ENCODE measurements at regions not wholly inside any gene's neighbourhood (a gene's known extent, or its start where the extent isn't known, plus 50 kb on each side); places are given as distances from the start of the nearest gene placed in this dataset.

DNA sequence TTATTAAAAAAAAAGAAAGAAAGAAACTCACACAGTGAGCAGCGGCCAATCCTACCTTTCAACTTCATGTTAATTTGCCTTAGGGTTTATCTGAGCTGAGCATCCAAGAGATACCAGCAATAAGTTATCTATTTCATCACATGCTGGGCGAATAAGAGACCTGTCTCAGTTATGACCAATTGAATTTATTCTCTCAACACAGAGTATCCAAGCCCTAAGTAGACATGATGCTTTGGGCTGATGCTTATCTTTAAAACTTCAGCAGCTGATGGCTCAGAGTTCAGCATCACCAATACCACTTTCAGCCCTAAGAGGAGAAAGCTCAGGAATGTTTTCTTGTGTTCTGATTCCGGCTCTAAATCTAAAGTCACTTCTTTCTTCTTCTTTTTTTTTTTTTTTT, 489.0 kb upstream of the ZFHX3 start:
- no peak for TF ChIP-seq POLR2A (IDR thresholded peaks at IDR 0.05)
- TF ChIP-seq CTCF (IDR thresholded peaks at IDR 0.05): no peak
- TF ChIP-seq EP300 (IDR thresholded peaks at IDR 0.05): no peak
- TF ChIP-seq POLR2AphosphoS5 (IDR thresholded peaks at IDR 0.05): no peak
- H3K4me1 ChIP-seq: no peaks in the 10 kb centered on the region
- no peak overlapping the region for H3K27ac ChIP-seq
- H3K36me3 ChIP-seq: no peaks in the 10 kb centered on the region
- H3K27me3 ChIP-seq: peaks cover 3% of the 10 kb centered on the region
- no peak overlapping the region for H3K4me3 ChIP-seq
- WGBS: 77% methylated on average over 3 of the region's 3 CpGs
- DNase-seq (ENCODE audit: low spot score in 2 of 2): no peak
- no peaks in the 10 kb centered on the region for H3K9me3 ChIP-seq

GRCh38 chr16:73531021-73531420, 483.1 kb upstream of the ZFHX3 start:
- H3K27ac ChIP-seq: no peak overlapping the region
- TF ChIP-seq EP300 (IDR thresholded peaks at IDR 0.05) (no peak), POLR2AphosphoS5 (IDR thresholded peaks at IDR 0.05) (no peak), POLR2A (IDR thresholded peaks at IDR 0.05) (no peak), CTCF (IDR thresholded peaks at IDR 0.05) (no peak)
- WGBS: 48% methylated on average over 3 of the region's 3 CpGs
- H3K27me3 ChIP-seq: peaks cover 2% of the 10 kb centered on the region
- no peaks in the 10 kb centered on the region for H3K9me3 ChIP-seq
- no peak for DNase-seq (ENCODE audit: low spot score in 2 of 2)
- no peaks in the 10 kb centered on the region for H3K36me3 ChIP-seq
- no peaks in the 10 kb centered on the region for H3K4me1 ChIP-seq
- H3K4me3 ChIP-seq: no peak overlapping the region

- Histone ChIP-seq H3K27me3 (no peaks in the 10 kb centered on the region), H3K4me3 (no peak overlapping the region), H3K27ac (no peak overlapping the region), H3K36me3 (no peaks in the 10 kb centered on the region), H3K4me1 (no peaks in the 10 kb centered on the region), H3K9me3 (no peaks in the 10 kb centered on the region)
- WGBS: 40% methylated on average over 1 of the region's 1 CpG
- DNase-seq (ENCODE audit: low spot score in 2 of 2): no peak
- no peak for TF ChIP-seq EP300 (IDR thresholded peaks at IDR 0.05)
- TF ChIP-seq POLR2AphosphoS5 (IDR thresholded peaks at IDR 0.05): no peak
- no peak for TF ChIP-seq POLR2A (IDR thresholded peaks at IDR 0.05)
- TF ChIP-seq CTCF (IDR thresholded peaks at IDR 0.05): no peak
Measured at GRCh38 chr16:73530529-73530928, 482.6 kb upstream of the ZFHX3 start.

GRCh38 chr16:73529303-73530012, 481.5 kb upstream of the ZFHX3 start:
- WGBS: 85% methylated on average over 11 of the region's 11 CpGs

DNA sequence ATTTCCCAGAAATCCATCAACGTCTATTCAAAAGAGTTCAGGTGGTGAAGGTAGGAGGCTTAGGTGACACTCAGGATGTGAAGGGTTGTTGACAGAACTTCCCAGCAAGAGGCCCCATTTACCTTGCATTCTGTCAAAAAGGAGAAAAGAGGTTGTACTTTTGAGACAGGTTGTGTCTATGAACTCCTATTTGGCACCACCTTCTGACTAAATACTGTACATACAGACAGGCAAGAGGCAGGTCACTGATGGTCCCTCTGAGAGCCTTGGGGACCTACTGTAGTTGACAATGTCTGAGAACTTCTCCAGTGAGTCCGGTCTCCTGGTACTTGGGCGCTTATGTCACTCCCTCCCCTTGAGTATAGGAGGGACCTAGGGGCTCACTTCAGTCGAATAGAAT, 479.3 kb upstream of the ZFHX3 start:
- TF ChIP-seq EP300 (IDR thresholded peaks at IDR 0.05) (no peak), POLR2AphosphoS5 (IDR thresholded peaks at IDR 0.05) (no peak), POLR2A (IDR thresholded peaks at IDR 0.05) (no peak), CTCF (IDR thresholded peaks at IDR 0.05) (no peak)
- DNase-seq (ENCODE audit: low spot score in 2 of 2): no peak
- WGBS: 77% methylated on average over 2 of the region's 4 CpGs
- H3K4me3 ChIP-seq: no peak overlapping the region
- H3K27me3 ChIP-seq: no peaks in the 10 kb centered on the region
- H3K36me3 ChIP-seq: no peaks in the 10 kb centered on the region
- no peaks in the 10 kb centered on the region for H3K4me1 ChIP-seq
- H3K9me3 ChIP-seq: no peaks in the 10 kb centered on the region
- no peak overlapping the region for H3K27ac ChIP-seq

More at GRCh38 chr16:73529303-73530012, 481.5 kb upstream of the ZFHX3 start:
- no peak overlapping the region for H3K4me3 ChIP-seq
- no peaks in the 10 kb centered on the region for H3K4me1 ChIP-seq
- H3K36me3 ChIP-seq: no peaks in the 10 kb centered on the region
- TF ChIP-seq POLR2A (IDR thresholded peaks at IDR 0.05): no peak
- no peak for TF ChIP-seq EP300 (IDR thresholded peaks at IDR 0.05)
- no peak for TF ChIP-seq POLR2AphosphoS5 (IDR thresholded peaks at IDR 0.05)
- TF ChIP-seq CTCF (IDR thresholded peaks at IDR 0.05): no peak
- no peaks in the 10 kb centered on the region for H3K27me3 ChIP-seq
- no peak overlapping the region for H3K27ac ChIP-seq
- DNase-seq (ENCODE audit: low spot score in 2 of 2): no peak
- no peaks in the 10 kb centered on the region for H3K9me3 ChIP-seq

All from suprapubic skin (tissue), 4 donors.